Hematopoietic multipotent progenitor cell treated with erythropoietin and hydrocortisone succinate and interleukin-3 and kit ligand, for 17 days (in vitro differentiated cells): ENCODE measurements at regions not wholly inside any gene's neighbourhood (a gene's known extent, or its start where the extent isn't known, plus 50 kb on each side); places are given as distances from the start of the nearest gene placed in this dataset.

ENCODE experiments used
- DNase-seq: peaks from one replicate; pipeline ENCODE4 v3.0.0-alpha.2; 2015; ENCODE audit warnings: low spot score

DNA sequence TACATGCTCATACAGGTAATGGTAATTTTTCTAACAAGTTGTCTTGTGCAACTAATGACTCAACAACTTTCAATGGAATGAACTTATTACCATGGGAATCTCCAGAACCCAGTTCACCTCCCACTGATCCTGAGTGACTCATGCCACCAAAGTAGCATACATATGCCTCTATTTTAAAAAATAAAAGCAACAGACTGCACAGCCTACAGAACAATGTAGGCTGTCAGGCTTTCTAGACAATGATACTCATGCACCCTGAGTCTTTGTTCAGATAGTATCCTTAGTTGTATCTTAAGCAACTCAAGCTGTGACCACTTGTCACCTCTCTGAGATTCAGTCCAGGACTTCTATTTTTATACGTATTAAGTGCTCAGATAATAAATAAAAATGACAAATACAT is 531.0 kb upstream of the SETBP1 start:
- DNase-seq = no peak

DNA sequence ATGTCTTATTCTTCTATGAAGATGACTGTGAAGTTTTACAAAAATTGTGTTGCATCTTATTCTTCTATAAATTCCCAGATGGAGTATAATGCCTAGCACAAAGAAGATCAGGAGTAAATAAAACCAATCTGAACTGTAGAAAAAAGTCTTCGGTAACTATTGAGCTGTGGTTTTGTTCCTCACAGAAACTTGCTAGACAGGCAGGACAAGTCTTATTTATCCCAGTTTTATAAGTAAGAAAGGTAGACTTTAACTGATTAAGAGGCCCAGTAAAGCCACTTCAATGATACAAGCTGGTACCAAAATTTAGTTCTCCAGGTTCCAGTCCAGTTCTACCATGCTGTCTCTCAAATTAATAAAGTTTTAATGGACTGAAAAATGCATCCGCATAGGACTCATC is 526.7 kb upstream of the SETBP1 start:
- DNase-seq = no peak

DNA sequence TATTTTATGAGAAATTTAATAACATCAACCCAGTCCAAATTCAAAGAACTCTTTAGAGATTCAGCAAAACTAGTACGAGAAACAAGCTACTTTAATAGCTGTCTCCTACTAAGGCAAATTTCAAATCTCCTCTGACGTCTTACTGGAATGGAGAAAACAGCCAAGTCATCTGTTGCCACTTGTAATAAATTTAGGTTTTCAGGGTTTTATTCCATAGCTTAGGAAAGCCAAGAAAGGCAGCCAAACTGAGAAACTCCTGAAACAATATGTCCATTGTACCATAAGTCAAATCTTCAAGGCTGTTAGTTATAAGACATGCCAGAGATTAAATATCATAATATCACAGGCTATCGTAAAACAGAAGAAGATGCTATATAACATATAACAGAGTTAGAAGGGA is 524.6 kb upstream of the SETBP1 start:
- no peak for DNase-seq

DNA sequence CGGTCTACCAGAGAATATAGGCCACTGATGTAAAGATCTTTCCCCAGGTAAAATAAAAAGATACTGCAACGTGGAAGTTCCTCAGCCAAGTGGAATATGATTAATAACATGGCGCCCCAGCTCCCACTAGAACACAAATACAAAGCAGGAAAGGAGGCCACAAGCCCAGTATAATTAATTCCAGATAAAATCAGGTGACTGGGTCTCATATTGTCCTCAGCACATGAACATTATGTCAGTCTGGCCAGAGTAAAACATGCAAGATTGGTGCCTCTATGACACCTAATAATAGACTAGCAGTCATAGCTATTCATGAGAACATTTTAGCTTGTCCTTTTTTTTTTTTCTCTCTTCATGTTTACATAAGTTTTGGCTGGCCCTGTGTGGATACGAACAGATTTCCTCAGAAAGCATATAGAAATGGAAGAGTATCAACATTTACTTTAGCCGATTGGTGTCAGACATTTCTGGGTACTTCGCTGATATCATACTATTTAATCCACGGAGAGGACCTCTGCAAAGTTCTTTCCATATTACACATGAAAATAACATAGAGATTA is 523.8 kb upstream of the SETBP1 start:
- no peak for DNase-seq

DNA sequence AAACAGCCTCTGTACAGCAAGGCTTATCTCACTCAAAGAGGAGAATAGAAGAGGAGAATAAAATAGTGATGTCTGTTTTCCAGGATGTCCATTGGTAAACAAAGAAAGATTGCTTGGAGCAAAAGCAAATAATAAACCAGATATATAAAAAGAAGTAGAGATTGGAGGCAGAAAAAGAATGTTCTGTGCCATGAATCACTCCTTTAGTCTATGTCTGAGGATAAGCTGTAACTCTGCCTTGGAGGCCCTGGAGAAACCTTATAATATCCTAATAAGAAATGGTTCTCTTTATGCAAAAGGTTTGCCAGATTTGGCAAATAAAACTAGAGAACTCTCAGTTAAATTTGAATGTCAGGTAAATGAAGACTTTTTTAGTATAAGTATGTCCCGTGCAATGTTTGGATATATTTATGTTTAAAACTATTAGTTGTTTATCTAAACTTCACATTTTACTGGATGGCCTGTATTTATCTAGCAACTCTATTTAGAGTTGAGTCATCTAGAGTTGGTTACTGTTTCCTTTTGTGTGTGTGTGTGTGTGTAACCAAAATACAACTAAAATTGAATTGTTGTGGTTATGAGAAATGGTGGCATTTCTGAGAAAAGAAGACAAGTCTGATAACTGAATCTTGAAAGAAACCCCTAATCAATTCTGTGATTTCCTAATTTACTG is 510.3 kb upstream of the SETBP1 start:
- DNase-seq = no peak

- DNase-seq = no peak
Observed at GRCh38 chr18:44171301-44171700, 509.4 kb upstream of the SETBP1 start.

DNA sequence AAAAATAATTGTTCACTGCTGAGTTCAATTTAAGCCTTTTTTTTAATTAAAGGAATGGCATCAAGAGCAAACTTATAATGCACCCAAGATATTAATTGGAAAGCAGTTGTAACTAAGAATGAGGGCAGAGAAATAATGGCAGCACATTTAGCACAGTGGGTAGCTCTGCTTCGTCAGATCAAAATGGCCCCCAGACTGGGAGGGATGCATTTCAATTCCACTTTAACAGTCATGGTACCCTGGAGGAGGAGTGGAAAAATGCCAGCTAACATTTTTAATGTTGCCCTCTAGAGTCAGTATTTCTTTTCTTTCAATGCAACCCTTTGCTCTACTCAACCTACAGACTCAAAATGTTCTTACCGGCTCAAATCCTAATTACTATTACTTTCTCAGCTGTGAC is 504.8 kb upstream of the SETBP1 start:
- DNase-seq = no peak

DNA sequence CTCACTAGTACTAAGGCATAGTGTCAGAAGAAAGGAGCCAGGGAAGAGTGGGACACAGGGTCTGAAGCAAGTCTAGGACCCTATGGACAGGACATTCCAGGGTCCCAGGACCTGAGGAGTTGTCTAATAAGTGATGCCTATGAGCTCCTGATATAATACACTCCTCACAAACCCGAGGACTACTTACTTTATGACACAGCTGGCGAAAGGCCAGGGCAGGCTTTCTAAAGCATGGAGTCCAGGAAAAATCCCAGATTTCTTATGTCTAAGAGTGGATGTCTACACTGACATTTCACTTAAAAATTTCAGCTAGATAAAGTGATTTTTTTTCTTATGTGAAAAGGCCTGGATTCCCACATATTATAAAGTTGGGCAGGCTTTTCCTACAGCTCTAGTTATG is 502.2 kb upstream of the SETBP1 start:
- DNase-seq = no peak

DNA sequence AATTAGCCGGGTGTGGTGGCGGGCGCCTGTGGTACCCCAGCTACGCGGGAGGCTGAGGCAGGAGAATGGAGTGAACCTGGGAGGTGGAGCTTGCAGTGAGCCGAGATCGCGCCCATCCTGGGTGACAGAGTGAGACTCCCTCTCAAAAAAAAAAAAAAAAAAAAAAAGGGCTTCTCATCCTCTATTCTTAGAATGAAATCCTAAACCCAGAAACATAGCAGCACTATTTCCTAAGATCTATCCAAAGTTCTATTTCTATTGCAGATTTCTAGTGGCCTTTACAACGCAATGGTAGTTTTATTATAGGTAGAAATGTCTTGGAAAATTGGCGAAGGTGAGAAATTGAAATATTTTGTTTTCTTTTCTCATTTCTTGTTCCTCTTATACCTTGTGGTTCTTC is 501.0 kb upstream of the SETBP1 start:
- DNase-seq = no peak

- DNase-seq = no peak
Observed at GRCh38 chr18:44180683-44181082, 500.0 kb upstream of the SETBP1 start.

- DNase-seq = no peak
Observed at GRCh38 chr18:44181951-44182747, 498.5 kb upstream of the SETBP1 start.

DNA sequence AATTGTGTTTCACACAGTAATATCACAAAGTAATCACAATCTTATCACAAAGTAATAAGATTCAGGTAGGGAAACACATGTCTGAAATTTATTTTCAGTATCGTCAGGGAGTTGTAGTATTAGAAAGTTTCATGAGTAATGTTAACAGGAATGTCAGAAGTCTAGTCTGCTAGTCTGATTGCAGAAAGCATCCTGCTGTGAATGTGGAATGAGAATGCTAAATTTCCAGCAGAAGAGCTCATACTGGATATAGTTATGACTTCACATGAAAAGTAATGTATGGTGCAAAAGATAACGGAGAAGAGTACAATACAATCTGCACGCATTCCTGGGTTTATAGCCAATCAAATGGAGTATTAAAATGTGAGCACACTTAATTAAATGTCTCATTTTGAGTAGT is 494.7 kb upstream of the SETBP1 start:
- DNase-seq = no peak

GRCh38 chr18:44187090-44187489 is 493.6 kb upstream of the SETBP1 start:
- no peak for DNase-seq

GRCh38 chr18:44195394-44196140 is 485.1 kb upstream of the SETBP1 start:
- no peak for DNase-seq

DNA sequence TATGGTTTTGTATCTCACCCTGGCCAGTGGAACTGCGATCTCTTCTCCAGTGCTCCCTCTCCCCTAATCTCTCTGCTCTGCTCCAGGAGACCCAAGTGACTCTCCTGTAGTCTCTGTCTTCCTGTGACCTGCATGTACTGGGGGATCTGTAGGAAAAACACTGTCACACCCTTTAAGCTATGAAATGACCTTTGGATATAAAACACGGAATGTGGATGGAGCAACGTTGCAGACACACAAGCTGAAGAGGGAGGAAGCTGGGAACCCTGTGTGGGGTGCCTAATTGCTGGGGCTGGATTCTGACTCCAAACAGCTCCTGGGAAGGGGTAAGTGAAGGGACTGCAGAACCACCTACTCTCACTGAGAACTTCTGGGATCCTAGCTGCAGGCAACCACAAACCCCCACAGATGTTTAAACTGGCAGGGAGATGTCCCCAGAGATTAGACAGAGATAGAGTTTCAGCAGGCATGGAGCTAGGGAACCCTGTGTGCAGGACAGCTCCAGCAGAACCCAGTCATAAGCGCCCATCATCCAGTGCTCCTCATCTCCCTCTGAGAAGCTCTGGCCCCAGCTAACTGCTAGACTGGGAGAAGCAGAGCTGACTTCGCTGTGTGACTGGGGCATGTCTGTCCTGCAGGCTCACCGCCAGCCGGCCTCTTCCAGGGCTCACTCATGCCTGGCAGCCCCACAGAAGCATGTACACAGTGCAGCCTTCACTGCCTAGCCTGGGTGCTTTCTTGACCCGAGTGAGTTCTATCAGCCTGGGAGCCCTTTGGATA is 482.7 kb upstream of the SETBP1 start:
- no peak for DNase-seq

GRCh38 chr18:44198612-44199284 is 481.9 kb upstream of the SETBP1 start:
- DNase-seq = no peak

DNA sequence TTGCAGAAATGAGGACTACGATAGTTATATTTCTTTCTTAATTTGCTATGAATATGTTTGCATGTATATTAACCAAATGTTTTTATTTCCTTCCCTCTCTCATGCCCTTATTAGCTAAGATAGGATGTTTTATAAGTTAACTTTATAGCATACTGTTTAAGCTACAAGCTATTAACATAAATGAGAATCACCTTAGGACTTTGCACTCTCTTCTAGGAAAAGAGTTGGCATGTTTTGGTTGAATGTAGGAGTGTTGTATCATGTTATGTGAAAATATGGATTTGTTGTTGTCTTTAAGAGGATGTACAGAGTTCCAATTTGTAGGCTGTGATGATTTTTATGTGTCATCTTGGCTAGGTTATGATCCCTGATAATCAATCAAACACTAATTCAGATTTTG is 467.4 kb upstream of the SETBP1 start:
- no peak for DNase-seq

DNA sequence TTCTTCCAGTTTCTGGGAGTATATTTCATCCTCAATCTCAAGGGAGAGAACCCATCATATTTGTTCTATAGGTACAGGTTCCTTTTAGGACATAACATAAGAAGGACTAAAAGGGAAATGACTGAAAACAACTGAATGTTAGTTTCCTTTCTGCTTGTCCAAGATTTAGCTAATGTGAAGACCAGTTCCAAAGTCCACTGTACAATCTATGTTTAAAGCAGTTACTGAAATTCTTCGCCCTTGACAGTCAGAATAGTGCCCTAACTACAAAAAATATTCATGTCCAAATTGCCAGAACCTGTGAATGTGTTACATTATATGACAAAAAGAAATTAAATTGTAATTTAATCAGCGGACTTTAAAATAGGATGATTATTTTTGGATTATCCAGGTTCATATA is 466.3 kb upstream of the SETBP1 start:
- DNase-seq = no peak

- DNase-seq = no peak
Observed at GRCh38 chr18:44216169-44216568, 464.5 kb upstream of the SETBP1 start.

GRCh38 chr18:44227501-44227900 is 453.2 kb upstream of the SETBP1 start:
- no peak for DNase-seq

- no peak for DNase-seq
Observed at GRCh38 chr18:44229693-44230108, 451.0 kb upstream of the SETBP1 start.
